Stimulated activated CD4-positive, alpha-beta T cell treated with anti-CD3 and anti-CD28 coated beads, Interleukin-15, amount 100 ng/mL, for 24 hours (primary cell): ENCODE measurements at regions not wholly inside any gene's neighbourhood (a gene's known extent, or its start where the extent isn't known, plus 50 kb on each side); places are given as distances from the start of the nearest gene placed in this dataset.

Source experiments
- DNase-seq: peaks from one replicate; pipeline ENCODE4 v3.0.0-alpha.2; 2020

DNA sequence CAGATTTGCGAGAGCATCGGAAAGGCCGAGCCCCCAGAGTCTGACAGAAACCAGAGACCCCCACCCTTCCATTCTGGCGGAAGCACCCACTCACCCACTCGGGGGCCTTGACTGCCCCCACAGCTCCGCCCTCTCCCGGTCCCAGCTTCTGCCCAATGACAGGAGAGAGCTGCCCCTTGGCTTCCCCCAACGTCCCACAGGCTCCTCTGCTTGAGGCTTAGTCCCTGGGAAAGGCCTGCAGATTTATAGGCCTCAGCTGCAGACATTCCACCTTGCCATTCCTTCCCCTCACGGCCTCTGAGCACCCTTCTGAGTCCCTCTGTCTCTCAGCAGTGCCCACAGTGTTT, 125.0 kb upstream of the NCAM1 start:
- DNase-seq, result no peak

GRCh38 chr11:112837162-112837826, 123.9 kb upstream of the NCAM1 start:
- no peak for DNase-seq

GRCh38 chr11:112839051-112839450, 122.2 kb upstream of the NCAM1 start:
- DNase-seq, result no peak

DNA sequence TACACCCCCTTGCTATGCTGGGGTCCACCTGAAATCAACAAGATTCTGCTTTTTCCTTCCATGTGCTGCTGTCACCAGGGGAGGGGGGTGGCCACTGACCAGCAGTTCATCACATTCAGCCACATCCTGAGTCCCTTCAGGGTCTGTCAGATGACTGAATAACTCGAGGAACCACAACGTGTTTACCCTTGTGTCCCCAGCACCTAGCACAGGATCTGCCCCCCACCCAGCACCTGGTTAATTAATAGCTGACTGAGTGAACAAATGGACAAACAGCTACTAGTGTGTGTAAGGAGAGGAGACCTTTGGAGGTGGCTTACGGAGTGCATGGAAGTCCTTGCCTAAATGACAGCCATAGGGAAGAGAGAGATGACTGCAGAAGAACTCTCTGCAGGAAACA, 119.5 kb upstream of the NCAM1 start:
- no peak for DNase-seq

GRCh38 chr11:112842151-112842550, 119.1 kb upstream of the NCAM1 start:
- no peak for DNase-seq

DNA sequence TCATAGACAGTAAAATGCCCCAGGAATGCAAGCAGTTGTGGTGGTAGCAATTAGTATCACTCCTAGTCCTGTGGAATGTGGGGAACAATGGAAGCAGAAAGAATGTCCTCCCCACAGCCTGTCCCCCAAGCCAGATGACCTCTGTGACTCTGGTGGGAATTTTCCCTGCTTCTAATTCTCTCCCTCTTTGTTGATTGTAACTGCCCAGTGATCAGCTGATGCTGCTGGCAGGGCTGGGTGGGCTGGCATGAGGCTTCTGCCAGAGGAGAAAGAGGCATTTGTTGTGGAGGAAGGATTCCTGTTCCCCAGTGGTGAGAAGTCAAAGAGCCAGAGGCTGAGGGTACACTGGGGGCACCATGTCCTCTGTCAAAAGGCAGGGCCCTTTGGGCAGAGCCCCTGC, 116.7 kb upstream of the NCAM1 start:
- DNase-seq, result no peak

GRCh38 chr11:112847568-112847967, 113.7 kb upstream of the NCAM1 start:
- no peak for DNase-seq

DNA sequence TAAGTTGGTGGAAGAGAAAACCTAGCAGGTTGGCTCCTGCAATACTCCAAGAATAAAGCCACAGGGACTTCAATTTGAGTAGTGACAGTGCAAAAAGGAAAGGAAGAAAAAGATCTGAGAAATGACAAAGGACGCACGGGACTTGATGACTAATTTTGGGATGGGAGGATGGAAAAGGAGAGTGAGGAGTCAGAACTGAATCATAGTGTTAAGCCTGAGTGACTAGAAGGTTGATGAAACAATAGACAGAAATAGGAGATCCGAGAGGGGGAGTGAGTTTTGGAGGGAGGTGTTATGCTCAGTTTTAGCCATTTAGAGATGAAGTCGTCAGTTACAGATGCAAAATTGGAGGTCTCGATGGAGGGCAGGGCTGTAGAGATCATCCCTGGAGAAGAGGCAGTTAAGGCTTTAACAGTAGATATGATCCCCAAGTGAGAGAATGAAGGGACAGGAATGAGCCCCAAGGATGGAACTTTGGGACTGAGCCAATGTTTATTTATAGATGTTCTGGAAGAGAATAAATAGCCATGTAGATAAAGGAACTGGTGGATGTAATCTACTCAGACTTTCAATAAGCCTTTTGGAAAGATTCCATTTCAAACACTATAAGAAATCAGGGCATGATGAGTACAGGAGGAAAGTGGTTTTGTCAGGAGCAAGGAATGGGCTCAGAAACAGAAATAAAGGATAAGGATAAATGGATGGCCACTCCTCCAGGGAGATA, 108.9 kb upstream of the NCAM1 start:
- no peak for DNase-seq

DNA sequence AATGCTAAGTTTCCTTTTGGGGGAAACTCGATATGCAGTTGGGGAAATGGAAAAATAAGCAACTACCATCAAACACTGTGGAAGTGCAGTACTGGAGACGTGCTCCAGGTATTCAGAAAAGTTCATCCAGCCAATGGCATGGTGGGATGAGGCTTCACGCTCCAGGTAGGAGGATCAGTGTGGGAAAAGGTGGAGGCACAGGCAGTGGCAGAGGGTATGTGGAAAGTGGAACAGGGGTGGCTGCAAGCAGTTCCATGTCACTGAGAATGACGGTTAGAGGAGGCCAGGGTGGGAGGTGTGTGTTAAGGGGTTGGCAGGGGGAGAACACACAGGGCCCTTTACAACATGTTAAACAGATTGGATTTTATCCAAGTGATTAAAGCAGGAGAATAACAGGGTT, 105.1 kb upstream of the NCAM1 start:
- DNase-seq, result no peak

- DNase-seq, result no peak
Measured at GRCh38 chr11:112856591-112856990, 104.6 kb upstream of the NCAM1 start.

DNA sequence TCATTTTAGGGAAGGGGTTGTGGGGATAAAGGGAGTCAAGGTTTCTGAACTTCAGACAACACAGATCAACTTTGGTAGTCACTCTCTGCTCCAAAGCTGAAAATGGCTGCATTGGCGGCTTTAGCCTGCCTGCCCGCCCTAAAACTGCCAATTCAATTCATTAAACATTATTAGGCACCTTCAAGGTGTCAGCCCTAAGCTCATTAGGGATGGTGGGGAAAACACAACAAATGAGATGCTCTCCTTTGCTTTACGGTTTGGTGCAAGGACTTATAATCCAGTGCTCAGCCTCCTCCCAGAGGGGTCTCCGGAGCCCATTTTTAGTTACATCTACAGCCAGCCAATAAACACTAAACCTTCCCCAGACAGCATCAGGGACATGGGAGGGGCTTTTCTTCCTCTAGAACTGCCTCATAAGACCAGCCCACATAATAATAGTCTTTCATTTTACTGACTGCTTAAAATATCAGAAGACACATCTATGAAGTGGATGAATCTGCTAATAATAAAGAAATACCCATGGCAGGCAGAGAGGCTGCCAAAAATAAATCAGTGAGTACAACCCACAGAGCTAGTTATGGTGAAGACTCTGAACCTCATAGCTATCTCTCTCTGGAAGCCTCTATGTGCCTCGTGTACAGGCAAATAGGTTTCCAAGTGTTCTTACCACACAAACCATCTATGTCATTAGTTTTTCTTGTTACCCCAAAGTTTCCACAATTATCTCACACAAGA, 102.8 kb upstream of the NCAM1 start:
- DNase-seq, result no peak

- DNase-seq, result no peak
Measured at GRCh38 chr11:112859787-112860186, 101.4 kb upstream of the NCAM1 start.

- DNase-seq, result no peak
Measured at GRCh38 chr11:112861356-112861755, 99.9 kb upstream of the NCAM1 start.

GRCh38 chr11:112863305-112863704, 97.9 kb upstream of the NCAM1 start:
- no peak for DNase-seq

GRCh38 chr11:112864672-112865071, 96.5 kb upstream of the NCAM1 start:
- DNase-seq, result no peak

DNA sequence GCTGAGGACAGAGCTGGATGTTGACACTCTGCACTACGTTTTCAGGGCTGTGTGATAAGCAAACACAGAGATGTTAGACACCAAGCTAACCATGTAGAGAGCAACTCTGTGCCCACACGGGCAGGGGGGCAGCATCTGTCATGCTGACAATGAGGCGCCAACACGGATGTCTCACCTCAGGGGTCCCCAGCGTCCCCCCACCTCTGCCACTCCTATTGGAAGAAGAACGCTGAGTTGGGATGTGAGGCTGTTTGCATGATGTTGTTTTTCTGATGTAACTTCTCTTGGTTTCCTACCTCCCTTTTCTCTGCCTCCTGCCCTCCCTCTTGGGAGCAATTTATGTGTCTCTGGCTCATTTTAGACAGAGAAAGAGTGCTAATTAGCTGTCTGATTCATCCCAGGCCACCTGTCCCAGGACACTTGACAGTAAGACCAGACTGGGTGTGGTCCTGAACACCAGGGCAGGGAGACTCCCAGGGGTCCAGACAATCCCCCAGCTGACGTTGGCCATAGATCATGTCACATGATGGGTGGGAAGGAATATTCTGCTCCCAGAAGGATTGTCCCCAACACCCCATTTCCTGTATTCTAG, 89.2 kb upstream of the NCAM1 start:
- DNase-seq, result no peak

DNA sequence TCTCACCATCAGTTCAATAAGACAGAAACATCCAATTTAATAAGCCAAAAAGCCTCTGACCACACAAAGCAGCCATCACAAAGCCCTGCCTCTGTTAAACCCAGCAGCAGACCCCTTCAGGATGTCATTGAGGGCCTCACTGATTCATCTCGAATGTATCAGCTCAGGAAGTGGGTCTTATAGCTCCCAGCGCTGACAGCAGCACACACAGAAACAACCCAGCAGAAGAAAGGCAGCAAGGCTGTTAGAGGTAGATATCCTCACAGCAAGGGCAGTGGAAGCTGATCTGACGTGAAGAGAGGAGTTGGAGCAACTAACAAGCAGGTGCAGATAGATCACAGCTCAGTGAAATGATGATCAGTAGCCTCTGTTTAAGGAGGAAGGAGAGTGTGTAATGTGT, 86.2 kb upstream of the NCAM1 start:
- DNase-seq, result no peak

- no peak for DNase-seq
Measured at GRCh38 chr11:112877581-112877980, 83.6 kb upstream of the NCAM1 start.

GRCh38 chr11:112878033-112878601, 83.1 kb upstream of the NCAM1 start:
- no peak for DNase-seq

- no peak for DNase-seq
Measured at GRCh38 chr11:112880495-112880894, 80.7 kb upstream of the NCAM1 start.

DNA sequence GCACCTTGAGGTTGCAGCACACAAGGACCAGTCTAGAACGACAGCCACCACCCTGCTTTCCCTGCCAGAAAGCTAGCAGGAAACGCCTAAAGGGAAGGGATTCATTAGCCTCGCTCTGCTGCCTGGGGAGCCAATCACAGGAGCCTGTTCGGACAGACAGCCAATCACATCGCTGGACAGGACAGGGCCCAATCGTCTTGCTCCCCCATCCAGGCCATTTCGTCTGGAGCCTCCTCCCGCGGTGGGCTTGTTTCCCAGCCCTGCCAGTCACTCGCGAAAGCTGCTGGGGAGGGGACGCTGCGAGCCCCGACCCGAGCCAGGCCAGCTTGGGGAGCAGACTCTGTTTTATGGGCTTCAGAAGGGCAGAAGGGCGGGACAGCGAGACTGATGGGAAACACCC, 79.8 kb upstream of the NCAM1 start:
- DNase-seq, result no peak

DNA sequence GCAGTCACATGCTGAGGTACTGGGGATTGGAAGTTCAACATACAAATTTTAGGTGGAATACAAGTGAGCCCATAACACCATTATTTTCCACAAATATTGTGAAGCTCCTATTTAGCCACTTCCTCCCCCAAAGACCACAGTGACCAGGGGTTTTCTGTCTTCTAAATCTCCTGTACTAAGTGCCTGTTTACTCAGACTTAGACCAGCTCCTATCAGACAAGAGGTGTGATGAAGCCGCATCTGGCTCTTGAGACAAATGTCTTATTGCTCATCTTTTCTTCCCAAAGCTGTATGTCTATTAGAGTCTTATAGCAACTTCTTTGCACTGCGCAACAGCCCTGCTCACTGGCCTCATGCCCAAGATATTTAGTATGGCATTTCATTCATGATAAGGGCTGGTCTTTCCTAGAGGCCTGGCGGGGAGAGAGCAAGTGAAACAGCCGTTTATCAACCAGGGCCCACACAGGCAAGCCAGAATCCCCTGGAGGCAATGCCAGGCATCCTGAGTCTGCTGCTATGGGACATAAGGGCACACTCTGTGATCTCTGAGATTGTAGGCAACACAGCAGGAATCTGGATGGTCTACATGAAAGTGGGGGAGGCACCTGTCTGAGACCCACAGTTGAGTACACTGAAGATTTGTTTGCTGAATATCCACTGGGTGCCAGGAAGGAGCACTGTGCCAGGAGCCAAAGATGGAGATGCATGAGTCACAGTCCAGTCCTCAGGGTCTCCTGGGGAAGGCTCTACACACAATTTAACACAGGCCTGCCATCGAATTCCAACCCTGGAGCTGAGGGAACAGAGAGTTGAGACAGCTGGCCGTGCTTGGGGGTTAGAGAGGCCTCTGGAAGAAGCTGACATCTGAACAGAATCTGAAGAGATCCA, 78.5 kb upstream of the NCAM1 start:
- no peak for DNase-seq
